ENCODE measurements at regions not wholly inside any gene's neighbourhood (a gene's known extent, or its start where the extent isn't known, plus 50 kb on each side); places are given as distances from the start of the nearest gene placed in this dataset.

DNA sequence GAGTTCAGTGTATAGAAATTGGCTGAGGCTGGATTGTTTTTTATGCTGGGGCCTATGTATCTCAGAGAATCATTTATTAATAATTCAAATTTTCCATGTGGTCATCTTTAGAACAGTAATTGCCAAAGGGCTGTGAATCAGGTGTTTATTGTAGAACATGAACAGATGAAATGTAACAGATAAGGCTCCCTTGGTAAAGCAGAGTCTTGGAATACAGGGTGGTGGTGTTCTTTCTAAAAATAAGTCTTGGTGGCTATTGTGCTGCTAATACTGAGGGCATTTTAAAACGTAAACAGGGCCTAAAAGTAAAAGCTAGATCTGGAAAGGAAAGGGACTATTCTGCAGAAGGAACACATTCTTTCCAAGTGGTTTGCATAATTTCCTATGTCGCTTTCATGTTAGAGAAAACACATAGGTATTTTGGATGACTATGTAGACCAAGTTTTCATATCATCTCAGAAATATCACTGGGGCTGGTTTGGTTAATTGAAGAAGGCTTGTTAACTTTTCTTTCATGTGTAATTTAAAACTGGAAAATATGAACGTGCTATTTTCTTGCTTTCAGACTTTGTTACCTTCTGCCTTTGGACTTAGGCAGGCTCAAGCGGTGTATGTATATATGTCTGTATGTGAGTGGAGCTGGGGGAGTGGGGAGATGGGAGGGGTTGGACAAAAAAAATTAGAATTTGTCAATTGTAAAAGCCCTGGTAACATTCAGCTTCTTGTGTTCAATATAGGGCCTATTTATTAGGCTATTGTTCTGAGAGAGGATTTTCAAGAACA, 119.9 kb upstream of the ANKRD55 start:
- Histone ChIP-seq H3K27ac (peak overlapping the region; percentile 28 to 39), H3K4me1 (peaks cover 4 to 11% of the 10 kb centered on the region in 2 donors), H3K9me3 (no peaks in the 10 kb centered on the region), H3K27me3 (no peaks in the 10 kb centered on the region), H3K4me3 (no peak overlapping the region), H3K36me3 (no peaks in the 10 kb centered on the region)
- no peak for DNase-seq
- TF ChIP-seq POLR2A (IDR thresholded peaks at IDR 0.05) (no peak), CTCF (IDR thresholded peaks at IDR 0.05) (no peak)
- intact Hi-C loops (cut with DNase I; ENCODE audit: low total_unique reads): no loop called here

DNA sequence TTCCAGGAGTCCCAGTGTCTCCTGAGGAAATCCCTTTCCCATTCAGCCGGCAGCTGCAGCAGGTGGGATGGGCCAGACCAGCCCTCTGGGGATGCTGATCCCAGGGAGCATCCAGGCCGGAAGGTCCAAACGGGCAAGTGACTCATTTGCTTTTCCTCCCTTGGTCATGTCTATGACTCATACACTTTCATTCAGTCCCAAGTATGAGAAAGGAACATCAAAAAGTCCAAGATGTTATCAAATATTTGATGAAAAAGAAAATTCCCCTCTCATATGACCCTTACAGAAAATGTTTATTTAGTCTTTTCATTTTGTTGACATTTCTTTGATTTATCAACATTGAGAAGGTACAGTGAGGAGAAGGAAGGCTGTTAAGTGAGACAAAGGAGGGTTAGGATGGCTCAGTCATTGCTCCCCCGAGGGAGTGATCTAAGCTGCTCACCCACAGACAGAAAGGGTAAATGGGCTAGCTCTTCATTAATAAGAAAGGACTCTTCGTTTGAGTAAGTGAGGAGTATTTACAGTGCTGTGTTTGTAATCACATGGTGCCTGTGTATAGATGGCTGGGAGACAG, 117.6 kb upstream of the ANKRD55 start:
- TF ChIP-seq POLR2A (IDR thresholded peaks at IDR 0.05) (no peak), CTCF (IDR thresholded peaks at IDR 0.05) (no peak)
- DNase-seq: peak; percentile 77 to 92
- Histone ChIP-seq H3K4me1 (peaks cover 4 to 11% of the 10 kb centered on the region in 2 donors), H3K4me3 (no peak overlapping the region), H3K9me3 (no peaks in the 10 kb centered on the region), H3K27ac (peak overlapping the region; percentile 63 to 67), H3K27me3 (no peaks in the 10 kb centered on the region), H3K36me3 (no peaks in the 10 kb centered on the region)
- intact Hi-C loops (cut with DNase I; ENCODE audit: low total_unique reads): no loop called here

DNA sequence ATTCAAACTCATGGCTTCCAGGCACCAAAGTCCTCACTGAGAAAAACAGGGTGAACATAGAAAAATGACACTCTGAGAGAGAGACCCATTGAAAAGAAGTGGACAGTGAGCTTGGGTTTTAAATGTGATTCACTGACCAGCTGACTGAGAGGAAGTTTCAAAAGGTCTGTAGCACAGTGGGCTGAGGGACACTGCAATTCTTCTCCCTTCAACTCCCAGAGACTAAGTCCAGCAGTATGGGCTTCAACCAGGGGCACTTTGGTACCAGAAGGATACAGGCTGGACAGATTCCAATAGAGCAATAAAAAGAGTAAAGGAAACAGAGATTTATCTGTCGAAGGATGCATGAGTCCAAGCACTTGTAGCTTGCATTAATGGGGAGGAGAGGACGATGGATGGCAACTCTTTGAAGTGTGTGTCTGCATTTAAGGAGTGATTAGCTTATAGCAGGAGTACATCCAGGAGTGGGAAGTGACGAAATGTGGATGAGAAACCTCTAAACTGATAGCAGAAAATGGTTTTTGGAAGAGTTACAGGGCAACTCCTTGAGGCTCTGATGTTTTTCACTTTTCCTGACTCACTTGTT, 117.0 kb upstream of the ANKRD55 start:
- no peak overlapping the region for H3K4me3 ChIP-seq
- H3K4me1 ChIP-seq: peaks cover 4 to 11% of the 10 kb centered on the region in 2 donors

DNA sequence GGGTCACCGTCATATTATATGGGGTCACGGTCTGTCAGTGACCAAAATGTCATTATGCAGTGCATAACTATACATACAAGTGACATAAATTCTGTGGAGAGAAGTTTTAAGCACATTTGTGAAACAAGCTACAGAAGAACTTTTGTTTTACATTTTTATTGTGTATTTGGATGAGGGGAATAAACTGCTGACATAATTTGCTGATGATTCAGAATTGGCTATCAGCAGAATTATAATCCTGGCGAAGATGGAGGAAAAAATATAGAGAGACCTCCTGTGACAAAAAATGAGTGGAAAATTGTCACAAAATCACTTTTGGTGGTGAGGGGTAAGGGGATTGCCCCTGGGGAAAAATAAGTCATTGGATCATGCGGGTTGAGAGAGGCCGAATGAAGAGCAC, 116.3 kb upstream of the ANKRD55 start:
- Histone ChIP-seq H3K27me3 (no peaks in the 10 kb centered on the region), H3K4me3 (no peak overlapping the region), H3K36me3 (no peaks in the 10 kb centered on the region), H3K4me1 (peaks cover 4 to 11% of the 10 kb centered on the region in 2 donors), H3K27ac (peak overlapping the region in 1 of 2 donors; percentile 67), H3K9me3 (no peaks in the 10 kb centered on the region)
- intact Hi-C loops (cut with DNase I; ENCODE audit: low total_unique reads): no loop called here
- TF ChIP-seq POLR2A (IDR thresholded peaks at IDR 0.05) (no peak), CTCF (IDR thresholded peaks at IDR 0.05) (no peak)
- no peak for DNase-seq

More for the DNA sequence above, 117.0 kb upstream of the ANKRD55 start:
- no peak for TF ChIP-seq CTCF (IDR thresholded peaks at IDR 0.05)
- no peak for TF ChIP-seq POLR2A (IDR thresholded peaks at IDR 0.05)
- no peak for DNase-seq
- intact Hi-C loops (cut with DNase I; ENCODE audit: low total_unique reads): no loop called here
- Histone ChIP-seq H3K36me3 (no peaks in the 10 kb centered on the region), H3K27ac (peak overlapping the region; percentile 63 to 67), H3K9me3 (no peaks in the 10 kb centered on the region), H3K27me3 (no peaks in the 10 kb centered on the region)

Measured in uterus (tissue), 3 donors.